Loucy (cell line): ENCODE measurements at regions not wholly inside any gene's neighbourhood (a gene's known extent, or its start where the extent isn't known, plus 50 kb on each side); places are given as distances from the start of the nearest gene placed in this dataset.

Experiments
- H2AFZ ChIP-seq: fragments of 200-600 bp; sonication (generic); 2 replicates; pipeline ENCODE4 v1.6.0; 2016; ENCODE audit warnings: antibody characterized with exemption, mild to moderate bottlenecking, low read length, moderate library complexity
- H3F3A ChIP-seq: fragments of 200-600 bp; 2 replicates; pipeline ENCODE4 v1.6.0; 2016; ENCODE audit warnings: antibody characterized with exemption, low read depth, mild to moderate bottlenecking
- H3K27me3 ChIP-seq: fragments of 200-600 bp; sonication (generic); 2 replicates; pipeline ENCODE4 v1.6.1; 2014; ENCODE audit warnings: low read length, mild to moderate bottlenecking; ENCODE audit not compliant: insufficient read depth, poor library complexity, severe bottlenecking
- H3K36me3 ChIP-seq: fragments of 200-600 bp; sonication (generic); 2 replicates; pipeline ENCODE4 v1.6.1; 2016; ENCODE audit warnings: low read length; ENCODE audit not compliant: insufficient read depth
- H3K4me1 ChIP-seq: fragments of 200-600 bp; sonication (generic); 2 replicates; pipeline ENCODE4 v1.5.1; 2014; ENCODE audit warnings: low read length, mild to moderate bottlenecking; ENCODE audit not compliant: insufficient read depth, poor library complexity, severe bottlenecking
- H3K4me2 ChIP-seq: fragments of 200-600 bp; sonication (generic); 2 replicates; pipeline ENCODE4 v1.6.0; 2014; ENCODE audit warnings: antibody characterized with exemption, low read length, low read depth, mild to moderate bottlenecking; ENCODE audit not compliant: poor library complexity, severe bottlenecking
- H3K4me3 ChIP-seq: fragments of 200-600 bp; sonication (generic); 2 replicates; pipeline ENCODE4 v1.5.1; 2014; ENCODE audit warnings: low read length, mild to moderate bottlenecking, mixed read lengths; ENCODE audit not compliant: poor library complexity, severe bottlenecking
- H3K79me2 ChIP-seq: fragments of 200-600 bp; sonication (generic); 2 replicates; pipeline ENCODE4 v1.6.1; 2014; ENCODE audit warnings: low read length; ENCODE audit not compliant: insufficient read depth
- H3K9ac ChIP-seq: fragments of 200-600 bp; sonication (generic); 2 replicates; pipeline ENCODE4 v1.6.0; 2014; ENCODE audit warnings: mild to moderate bottlenecking, low read depth, low read length, moderate library complexity; ENCODE audit not compliant: poor library complexity, severe bottlenecking
- H3K9me2 ChIP-seq: fragments of 200-600 bp; sonication (generic); replicated peaks from 2 replicates; pipeline ENCODE4 v1.6.1; 2016; ENCODE audit warnings: low read depth, low read length, mixed read lengths
- H3K9me3 ChIP-seq: fragments of 200-600 bp; sonication (generic); 2 replicates; pipeline ENCODE4 v1.6.1; 2014; ENCODE audit warnings: mild to moderate bottlenecking, antibody characterized with exemption, low read length, low read depth; ENCODE audit not compliant: insufficient read depth
- H4K20me1 ChIP-seq: fragments of 200-600 bp; sonication (generic); 2 replicates; pipeline ENCODE4 v1.6.0; 2014; ENCODE audit warnings: antibody characterized with exemption, low read length, mild to moderate bottlenecking; ENCODE audit not compliant: insufficient read depth, poor library complexity, severe bottlenecking
- EZH2phosphoT487 ChIP-seq: fragments of 200-600 bp; IDR thresholded peaks from 2 replicates; pipeline ENCODE4 v1.6.1; 2018; ENCODE audit warnings: antibody characterized with exemption, mild to moderate bottlenecking, moderate library complexity, borderline replicate concordance
- TF ChIP-seq, protein P1 (sequence below): fragments of 200-600 bp; sonication (generic); conservative IDR thresholded peaks from 2 replicates; pipeline ENCODE4 v1.5.1; 2014; ENCODE audit warnings: mild to moderate bottlenecking, antibody characterized with exemption, low read length

DNA sequence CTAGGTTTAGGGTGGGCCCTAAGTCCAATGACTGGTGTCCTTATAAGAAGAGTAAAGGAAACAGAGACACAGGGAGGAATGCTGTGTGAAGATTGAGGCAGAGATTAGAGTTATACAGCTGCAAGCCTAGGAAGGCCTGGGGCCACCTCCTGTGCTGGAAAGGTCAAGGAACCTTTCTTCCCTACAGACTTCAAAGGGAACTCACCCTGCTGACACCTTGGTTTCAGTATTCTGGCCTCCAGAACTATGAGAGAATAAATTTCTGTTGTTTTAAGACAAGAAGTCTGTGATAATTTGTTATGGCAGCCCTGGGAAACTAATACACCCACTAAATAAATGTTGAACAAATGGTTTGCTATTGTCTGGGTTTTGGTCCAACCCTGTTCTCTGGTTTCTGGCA is 102.3 kb upstream of the NEUROD1 start:
- Histone ChIP-seq H3K79me2 (no peaks in the 10 kb centered on the region), H3K9ac (peak overlapping the region; percentile 7), H4K20me1 (no peaks in the 10 kb centered on the region), H3K4me1 (peaks cover 64% of the 10 kb centered on the region), H3F3A (no peaks in the 10 kb centered on the region), H3K27me3 (no peaks in the 10 kb centered on the region), H3K36me3 (no peaks in the 10 kb centered on the region), H3K9me2 (no peaks in the 10 kb centered on the region), H2AFZ (no peak overlapping the region), H3K9me3 (no peaks in the 10 kb centered on the region), H3K4me2 (no peak overlapping the region), H3K4me3 (no peak overlapping the region)
- TF ChIP-seq, protein P1, sequence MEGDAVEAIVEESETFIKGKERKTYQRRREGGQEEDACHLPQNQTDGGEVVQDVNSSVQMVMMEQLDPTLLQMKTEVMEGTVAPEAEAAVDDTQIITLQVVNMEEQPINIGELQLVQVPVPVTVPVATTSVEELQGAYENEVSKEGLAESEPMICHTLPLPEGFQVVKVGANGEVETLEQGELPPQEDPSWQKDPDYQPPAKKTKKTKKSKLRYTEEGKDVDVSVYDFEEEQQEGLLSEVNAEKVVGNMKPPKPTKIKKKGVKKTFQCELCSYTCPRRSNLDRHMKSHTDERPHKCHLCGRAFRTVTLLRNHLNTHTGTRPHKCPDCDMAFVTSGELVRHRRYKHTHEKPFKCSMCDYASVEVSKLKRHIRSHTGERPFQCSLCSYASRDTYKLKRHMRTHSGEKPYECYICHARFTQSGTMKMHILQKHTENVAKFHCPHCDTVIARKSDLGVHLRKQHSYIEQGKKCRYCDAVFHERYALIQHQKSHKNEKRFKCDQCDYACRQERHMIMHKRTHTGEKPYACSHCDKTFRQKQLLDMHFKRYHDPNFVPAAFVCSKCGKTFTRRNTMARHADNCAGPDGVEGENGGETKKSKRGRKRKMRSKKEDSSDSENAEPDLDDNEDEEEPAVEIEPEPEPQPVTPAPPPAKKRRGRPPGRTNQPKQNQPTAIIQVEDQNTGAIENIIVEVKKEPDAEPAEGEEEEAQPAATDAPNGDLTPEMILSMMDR = no peak
- TF ChIP-seq EZH2phosphoT487 = no peak

DNA sequence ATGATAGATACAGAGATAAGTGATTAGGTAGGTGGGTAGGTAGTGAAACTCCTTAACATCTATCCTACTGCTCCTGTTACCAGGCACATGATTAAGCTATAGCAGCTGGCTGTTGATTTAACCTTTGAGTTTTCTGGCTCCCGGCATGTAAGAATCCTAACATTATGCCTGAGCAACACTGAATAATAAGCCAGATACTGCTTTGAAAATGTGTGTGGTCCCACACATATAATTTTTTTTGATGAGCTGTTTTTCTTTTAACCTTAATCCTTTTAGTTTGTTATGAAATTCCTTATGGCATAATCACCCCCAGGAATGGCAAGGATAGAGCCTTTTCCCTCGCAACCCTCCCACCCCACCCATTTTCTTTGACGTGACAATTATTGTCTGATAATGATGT is 104.2 kb upstream of the NEUROD1 start:
- Histone ChIP-seq H3K79me2 (no peaks in the 10 kb centered on the region), H3K36me3 (no peaks in the 10 kb centered on the region), H2AFZ (no peak overlapping the region), H3K27me3 (no peaks in the 10 kb centered on the region), H3K4me3 (no peak overlapping the region), H3K4me1 (peaks cover 71% of the 10 kb centered on the region), H3K9ac (no peak overlapping the region), H3K9me2 (no peaks in the 10 kb centered on the region), H4K20me1 (no peaks in the 10 kb centered on the region), H3K9me3 (no peaks in the 10 kb centered on the region), H3K4me2 (no peak overlapping the region), H3F3A (no peaks in the 10 kb centered on the region)
- TF ChIP-seq EZH2phosphoT487 = no peak
- TF ChIP-seq, protein P1 = no peak

DNA sequence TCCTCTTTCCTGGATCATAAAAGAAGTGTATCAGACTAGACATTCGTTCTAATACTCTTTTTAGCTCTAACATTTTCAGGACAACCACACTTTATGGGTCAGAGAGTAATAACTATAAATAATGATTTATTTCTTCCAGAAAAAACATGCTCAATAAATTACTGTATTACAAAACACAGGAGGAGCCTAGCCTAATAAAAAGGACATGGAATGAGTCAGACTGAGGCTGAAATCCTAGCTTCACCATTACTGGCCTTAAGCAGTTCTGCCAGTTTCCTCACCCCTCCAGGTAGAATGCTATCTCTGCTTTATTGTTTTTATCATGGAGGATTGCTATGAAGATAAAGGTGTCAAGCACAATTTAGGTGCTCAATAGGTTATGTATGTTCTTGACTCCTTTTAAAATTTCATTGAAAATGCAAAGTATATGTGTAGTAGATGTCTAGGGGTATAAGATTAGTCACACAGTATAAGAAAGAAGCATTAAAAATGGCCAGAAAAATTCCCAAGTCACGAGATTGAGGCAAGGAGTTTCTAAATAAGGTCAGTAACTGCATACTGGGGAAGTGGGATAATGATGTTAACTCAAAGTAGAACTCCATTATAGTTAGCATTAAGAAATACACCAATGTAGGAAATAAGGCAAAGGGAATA is 105.5 kb upstream of the NEUROD1 start:
- H3K4me2 ChIP-seq = no peak overlapping the region
- no peak overlapping the region for H2AFZ ChIP-seq
- H3K79me2 ChIP-seq = no peaks in the 10 kb centered on the region
- no peaks in the 10 kb centered on the region for H3K9me2 ChIP-seq
- no peaks in the 10 kb centered on the region for H4K20me1 ChIP-seq
- H3F3A ChIP-seq = peaks cover under 1% of the 10 kb centered on the region; the same call in 1 of the 2 replicates
- no peak for TF ChIP-seq EZH2phosphoT487
- TF ChIP-seq, protein P1 = no peak
- H3K4me3 ChIP-seq = no peak overlapping the region
- no peaks in the 10 kb centered on the region for H3K9me3 ChIP-seq
- H3K4me1 ChIP-seq = peaks cover 70% of the 10 kb centered on the region
- H3K9ac ChIP-seq = no peak overlapping the region
- H3K27me3 ChIP-seq = no peaks in the 10 kb centered on the region
- H3K36me3 ChIP-seq = no peaks in the 10 kb centered on the region
